GM18519 (cell line): ENCODE measurements at regions not wholly inside any gene's neighbourhood (a gene's known extent, or its start where the extent isn't known, plus 50 kb on each side); places are given as distances from the start of the nearest gene placed in this dataset.
"Not testable (repeated sequence)": the region's sequence is repeated elsewhere in the genome, so short reads cannot be mapped to it uniquely, and the experiment has no call there.

ENCODE experiments used
- ATAC-seq: cut with Tn5 transposase; IDR thresholded peaks from one replicate; pipeline ENCODE4 v1.9.1; 2021; ENCODE audit warnings: mild to moderate bottlenecking, moderate library complexity; ENCODE audit not compliant: unreplicated experiment, low FRiP score

DNA sequence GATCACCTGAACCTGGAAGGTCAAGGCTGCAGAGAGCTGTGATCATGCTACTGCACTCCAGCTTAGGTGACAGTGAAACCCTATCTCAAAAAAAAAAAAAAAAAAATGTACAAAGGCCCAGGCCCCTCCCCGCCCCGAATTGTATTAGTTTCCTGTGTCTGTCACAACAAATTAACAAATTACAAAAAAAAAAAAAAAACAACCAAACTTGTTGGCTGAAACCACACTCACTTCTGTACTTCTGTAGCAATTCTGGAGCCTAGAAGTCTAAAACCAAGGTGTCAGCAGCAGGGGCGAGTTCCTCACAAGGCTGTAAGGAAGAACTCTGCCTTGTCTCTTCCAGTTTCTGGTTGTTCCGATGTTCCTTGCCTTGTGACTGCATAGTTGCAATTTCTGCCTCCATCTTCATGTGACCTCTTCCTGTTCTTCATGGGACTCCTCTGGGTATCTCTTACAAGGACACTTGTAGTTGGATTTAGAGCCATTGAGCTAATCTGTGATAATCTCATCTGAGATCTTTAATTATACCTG, 100.8 kb upstream of the ZSWIM2 start:
- ATAC-seq, result no peak

DNA sequence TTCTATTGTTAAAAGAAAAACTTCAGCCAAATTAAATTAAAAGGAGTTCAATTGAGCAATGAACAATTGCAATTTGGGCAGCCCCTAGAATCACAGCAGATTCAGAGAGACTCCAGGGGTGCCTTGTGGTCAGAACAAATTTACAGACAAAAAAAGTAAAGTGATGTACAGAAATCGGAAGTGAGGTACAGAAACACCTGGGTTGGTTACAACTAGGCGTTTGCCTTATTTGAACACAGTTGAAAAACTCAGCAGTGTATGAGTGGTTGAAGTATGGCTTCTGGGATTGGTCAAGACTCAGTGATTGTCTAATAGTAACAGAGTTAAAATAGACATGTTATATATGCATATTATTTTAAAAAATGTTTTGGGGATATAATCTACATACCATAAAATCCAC, 98.5 kb upstream of the ZSWIM2 start:
- no peak for ATAC-seq

DNA sequence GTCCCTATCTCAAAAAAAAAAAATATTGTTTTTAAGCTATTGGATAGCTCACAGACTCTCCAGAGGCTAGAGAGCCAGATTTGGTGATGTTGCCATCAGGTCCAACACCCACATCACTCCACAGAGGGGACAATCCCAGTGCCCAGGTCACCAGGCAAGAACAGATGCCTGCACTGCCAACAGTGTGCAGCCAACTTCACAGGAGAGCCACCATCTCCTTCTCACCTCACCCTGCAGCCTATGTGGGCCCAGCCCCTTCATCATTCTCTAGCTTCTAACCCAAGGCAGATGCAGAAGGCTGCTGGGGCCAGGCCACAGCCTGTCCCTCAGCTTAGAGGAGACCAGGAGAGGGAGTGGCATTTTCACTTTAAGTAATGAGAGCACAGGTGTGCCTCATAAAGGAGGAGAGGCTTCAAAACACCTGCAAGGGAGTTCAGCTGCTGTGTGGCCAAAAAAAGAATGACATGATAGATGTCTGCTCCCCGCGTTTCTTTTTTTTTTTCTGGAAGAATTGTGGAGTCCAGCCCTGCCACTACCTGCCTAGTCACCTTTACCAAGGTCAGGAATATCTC, 98.0 kb upstream of the ZSWIM2 start:
- no peak for ATAC-seq

DNA sequence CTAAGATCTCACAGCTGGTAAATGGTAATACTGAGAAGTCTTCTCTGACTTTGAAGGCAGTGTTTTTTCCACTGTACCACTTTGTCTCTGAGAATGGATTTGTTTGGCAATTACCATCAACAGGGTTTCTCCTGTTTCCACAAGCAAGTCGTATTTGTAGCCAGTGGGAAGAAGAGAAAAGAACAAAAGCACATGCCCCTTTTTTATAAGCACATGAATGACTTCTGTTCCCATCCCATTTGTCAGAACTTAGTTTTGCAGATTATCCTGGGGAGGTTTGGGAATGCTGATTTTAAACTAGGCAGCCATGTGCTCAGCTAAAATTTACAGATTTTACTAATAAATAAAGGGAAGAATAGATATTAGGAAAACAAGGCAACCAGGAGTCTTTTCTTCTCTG, 92.9 kb upstream of the ZSWIM2 start:
- ATAC-seq, result no peak

DNA sequence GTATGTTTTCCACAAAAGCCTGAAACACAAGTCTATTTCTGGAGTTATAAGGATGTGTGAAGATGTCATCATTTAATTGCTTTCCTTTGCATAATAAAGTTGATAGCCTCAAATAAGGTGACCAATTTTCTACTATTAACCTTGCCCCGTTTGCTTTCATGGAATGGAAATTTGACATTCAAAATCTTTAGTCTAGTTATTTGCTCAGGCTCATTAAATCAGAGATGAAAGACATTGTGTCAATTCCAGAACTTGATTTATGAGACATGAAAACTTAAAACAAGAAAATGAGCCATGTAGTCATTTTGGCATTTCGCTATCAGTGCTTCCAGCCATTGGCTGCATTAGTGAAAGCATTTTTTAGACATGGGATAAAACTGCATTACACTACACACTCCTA, 91.5 kb upstream of the ZSWIM2 start:
- no peak for ATAC-seq

DNA sequence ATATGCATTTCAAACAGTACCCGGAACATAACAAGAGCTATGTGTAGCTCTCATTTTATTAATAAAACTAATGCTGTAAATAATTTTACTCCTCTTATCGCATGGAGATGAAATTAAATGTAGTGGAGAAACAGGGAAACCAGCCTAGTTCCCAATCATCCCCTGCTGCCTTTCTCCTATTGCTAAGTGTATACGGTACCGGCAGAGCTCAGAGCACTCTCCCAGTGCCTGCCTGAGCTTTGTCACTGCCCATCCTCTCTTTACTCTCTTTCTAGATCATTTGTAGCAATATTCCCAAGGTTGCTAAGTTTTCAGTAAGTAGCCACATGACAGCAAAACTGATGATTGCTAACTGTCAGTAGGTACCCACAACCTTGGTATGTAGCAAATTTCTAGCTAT, 85.5 kb upstream of the ZSWIM2 start:
- ATAC-seq, result no peak

DNA sequence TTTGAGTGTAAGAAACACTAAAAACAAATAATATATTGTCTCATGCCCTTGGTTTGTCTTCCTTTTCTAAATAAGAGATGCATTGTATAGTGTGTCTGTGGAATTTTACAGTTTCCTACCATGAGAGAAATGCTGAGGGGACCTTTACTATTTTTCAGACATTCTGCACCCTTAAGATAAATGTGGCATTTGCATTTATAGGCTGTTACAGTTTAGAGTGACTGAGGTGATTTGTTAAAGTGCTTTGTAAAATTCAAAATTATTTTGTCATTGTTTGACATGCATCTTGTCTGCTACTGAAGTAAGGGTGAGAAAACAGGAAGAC, 78.9 kb upstream of the ZSWIM2 start:
- ATAC-seq, result no peak

DNA sequence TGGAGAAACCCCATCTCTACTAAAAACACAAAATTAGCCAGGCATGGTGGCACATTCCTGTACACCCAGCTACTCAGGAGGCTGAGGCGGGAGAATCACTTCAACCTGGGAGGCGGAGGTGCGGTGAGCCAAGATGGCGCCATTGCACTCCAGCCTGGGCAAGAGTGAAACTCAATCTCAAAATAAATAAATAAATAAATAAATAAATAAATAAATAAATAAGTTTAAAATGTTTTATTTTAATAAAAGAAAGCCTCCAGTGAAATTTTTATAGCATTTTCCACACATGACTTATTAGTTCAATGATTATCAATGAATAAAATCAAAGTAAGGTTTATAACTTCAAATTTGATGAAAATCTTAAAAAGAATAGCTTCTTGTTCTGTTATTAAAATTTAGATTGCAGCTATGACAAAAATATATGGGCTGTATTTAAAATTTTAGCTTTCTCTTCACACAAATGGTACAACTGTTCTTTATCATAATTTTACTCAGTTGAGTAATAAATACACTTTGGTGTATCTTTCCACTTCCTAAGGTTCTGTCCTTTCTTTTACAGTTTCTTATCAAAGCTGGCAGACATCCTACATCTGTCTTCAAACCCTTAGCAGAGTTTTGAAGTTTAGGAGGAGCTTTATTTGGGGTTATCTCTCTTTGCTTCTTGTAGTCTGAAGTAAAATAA, 78.4 kb upstream of the ZSWIM2 start:
- no peak for ATAC-seq

DNA sequence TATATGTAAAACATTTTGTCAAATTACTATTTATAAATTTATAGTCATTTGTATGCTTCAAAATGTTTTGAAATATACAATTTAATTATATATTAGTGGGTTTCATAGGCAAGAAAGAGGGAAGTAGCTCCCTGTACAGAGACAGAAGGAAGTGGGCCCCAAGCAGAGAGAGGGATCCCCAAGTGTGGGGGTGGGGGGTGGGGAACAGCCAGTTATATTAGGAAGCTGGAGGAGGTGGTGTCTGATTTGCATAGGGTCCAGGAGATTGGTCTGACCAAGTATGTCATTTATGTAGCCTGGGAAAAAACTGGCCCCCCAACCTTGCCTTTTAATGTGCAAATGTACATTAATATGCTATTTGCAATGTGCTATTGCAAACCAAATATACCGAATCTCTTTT, 76.5 kb upstream of the ZSWIM2 start:
- ATAC-seq, result no peak

DNA sequence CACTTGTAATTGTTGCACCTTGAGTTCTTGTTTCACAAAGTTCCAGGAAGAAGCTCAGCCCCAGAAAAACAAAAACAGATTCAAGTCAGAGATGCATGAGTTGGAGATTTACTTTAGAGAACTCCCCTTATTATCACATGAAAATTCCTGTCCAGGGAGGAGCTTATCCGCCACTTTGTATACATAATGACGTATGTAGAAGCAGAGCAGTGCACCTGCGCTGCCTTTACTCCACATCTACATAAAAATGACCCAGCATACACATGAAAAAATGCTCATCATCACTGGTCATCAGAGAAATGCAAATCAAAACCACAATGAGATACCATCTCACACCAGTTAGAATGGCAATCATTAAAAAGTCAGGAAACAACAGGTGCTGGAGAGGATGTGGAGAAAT, 73.3 kb upstream of the ZSWIM2 start:
- ATAC-seq, result not testable (repeated sequence)

DNA sequence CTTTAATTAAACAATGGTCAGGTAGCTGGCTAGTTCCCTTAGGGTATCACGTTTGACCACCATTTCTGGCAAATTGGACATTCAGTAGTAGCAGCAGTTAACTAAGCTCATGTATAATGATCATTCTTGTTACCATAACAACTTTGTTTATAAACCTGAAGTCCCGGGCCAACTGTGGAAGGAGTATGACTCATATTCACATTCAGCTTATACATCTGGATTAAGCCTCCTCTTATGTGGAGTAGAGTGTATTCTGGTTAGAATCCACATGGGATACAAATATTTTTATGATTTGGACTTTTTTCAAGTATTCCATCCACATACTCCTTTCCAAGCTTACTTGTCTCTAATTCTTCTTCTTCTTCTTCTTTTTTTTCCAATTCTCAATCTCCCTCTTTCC, 70.3 kb upstream of the ZSWIM2 start:
- ATAC-seq, result no peak

DNA sequence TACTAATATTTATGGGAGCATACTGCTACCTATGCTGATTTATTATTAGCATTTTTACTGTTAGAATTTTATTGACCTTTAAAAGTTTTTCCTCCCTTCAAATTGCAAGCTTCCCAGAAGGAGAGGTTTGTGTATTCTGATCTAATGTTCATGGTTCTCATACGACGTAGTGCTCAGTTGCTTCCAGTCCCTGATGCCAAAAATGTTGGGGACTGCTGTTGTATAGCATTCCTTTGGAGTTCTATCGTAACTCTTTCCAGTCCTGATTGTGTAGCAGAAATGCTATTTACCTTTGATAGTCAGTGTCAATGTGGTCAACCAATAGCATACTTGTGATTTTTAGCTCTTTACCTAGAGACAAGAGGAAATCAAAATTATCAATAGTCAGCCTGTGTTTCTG, 69.5 kb upstream of the ZSWIM2 start:
- no peak for ATAC-seq

DNA sequence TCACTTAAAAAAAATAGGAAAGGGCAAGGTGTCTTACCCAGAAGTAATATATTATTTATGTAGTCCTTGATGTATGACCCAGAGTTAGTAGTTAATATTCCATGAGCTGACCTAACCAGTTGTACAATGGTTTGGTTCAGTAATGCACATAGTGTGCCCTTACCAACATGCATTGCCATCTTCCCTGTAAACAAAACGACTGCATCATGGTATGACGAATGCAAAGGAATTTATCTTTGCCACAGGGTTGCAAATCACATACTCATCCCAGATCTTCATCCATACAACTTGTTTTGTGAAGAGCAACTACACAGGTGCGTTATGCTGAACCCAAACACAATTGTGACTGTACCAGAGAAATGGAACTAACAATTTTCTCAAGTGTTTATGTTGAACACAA, 68.9 kb upstream of the ZSWIM2 start:
- no peak for ATAC-seq

DNA sequence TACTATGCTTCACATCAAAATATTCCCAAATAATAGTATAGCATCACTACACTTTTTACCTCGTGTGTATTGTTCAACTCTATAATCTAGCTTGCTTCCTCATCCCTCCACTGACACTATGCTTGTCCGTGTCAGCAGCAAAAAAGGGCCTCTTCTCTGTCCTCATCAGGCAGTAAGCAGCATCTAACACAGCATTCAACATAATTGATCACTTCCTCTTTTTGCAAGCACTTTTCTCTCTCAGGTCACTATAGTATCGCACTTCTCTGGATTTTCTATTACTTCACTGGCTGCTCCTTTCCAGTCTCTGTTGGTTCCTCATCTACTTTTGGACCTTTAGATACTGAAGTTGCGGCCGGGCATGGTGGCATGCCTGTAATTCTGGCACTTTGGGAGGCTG, 64.9 kb upstream of the ZSWIM2 start:
- ATAC-seq, result peak; percentile 100

DNA sequence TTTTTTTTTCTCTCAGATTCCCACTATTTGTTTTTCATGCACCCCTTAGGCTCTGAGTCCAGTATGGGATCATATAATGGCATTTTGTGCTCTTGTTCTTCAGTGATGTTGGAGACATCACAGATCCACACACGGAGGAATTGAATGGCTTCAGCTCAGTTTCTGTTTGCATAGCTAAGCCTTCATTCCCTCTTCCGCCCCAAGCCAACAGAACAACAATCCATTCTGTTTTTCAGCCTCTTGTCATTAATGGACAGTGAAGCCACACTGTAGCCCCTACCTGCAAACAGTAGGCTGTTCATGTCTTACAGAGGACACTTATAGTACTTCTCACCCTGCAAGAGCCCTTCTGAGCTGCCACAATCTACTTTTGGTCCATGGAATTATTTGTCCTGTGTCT, 64.0 kb upstream of the ZSWIM2 start:
- ATAC-seq, result no peak

DNA sequence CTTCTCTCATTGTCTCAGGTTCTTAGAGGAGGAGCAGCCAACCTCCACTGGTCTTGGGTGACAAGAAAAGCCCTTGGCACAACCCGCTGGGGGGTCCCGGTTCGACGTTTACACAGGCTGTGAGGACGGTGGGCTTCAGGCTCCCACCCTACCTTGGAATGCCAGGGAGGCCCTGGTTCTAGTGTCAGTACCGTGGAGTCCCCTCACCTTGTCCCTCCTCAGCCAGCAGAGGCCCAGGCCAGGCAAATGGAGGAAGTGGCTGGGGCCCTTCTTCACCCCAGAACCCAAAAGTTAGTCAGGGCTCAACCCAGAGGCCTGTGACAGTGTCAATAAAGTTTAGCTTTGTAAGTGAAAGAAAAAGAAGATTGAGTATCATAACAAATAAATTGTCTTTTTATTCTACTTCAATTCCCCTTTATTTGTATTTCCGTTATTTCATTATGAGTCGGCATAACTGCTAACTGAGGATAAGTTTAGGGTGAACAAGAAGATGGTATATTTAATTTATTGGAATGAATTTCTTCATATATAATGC, 62.6 kb upstream of the ZSWIM2 start:
- no peak for ATAC-seq

DNA sequence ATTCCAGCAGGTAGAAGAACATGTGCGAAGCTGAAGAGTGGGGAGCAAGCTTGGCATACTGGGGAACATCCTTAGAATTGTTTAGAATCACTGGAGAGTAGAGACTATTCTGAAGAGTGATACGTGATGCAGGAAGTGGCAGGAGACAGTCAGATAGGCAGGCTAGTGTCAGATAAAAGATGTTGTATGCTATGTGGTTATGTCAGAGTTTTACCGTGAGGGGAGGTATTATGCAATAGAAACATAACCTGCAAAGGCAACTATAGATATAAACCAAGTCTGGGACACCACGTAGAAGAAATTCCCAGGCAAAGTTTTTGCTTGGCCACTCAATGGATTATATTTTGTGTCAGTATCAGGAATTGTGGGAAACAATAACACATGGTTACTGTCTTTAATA, 62.0 kb upstream of the ZSWIM2 start:
- ATAC-seq, result no peak

DNA sequence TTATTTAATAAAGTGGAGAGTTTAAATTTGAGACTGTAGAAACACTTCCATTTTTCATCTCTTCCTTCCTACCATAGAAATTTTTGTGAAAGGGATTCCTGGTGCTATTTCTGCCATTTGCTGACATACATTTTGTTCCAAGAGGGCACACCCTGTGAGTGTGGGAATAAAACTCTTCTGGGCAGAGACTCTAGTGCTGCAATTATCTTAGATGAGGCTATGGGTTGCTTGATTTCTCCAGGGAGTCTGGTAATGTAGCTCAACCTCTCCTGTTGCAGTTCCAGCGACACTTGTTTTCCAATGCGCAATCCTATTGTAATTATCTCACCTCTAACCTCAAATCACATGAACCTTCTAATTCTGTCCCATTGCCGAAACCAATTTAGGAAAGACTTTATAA, 60.1 kb upstream of the ZSWIM2 start:
- no peak for ATAC-seq

DNA sequence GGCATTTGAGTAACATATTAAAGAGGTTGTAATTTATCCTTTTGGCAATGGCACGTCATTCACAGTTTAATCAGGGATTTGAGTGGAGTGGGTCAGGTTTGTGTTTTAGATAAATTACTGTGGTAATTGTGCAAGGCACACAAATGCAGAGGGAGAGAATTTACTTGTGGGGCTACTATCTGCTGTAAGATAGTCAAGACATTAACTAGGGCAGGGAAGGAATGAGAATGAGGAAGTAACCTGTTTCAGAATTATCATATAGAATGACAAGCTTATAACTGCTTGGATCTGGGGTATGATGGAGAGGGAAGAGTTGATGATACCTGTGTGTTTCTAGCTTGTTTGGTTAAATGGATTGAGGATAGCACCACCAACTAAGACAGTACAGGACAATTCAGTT, 58.9 kb upstream of the ZSWIM2 start:
- ATAC-seq, result peak; percentile 70

DNA sequence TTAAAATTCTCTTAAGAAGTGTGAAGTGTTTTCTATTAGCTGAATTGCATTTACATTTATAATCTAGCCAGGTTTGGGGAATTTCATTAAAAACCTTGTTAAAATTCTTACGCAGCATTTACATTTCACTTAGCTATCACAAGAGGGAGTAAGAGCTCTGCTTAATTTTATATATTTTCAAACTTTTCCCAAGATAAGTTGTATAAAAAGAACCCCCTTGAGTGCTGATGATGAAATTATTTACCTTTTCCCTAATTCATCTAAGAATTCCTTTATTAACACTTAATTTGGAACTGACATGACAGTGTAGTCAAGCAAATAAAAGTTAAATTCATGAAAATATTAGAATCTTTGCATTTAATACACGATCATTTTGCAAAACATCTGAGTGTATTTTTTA, 54.2 kb upstream of the ZSWIM2 start:
- no peak for ATAC-seq
